ENCODE measurements at regions not wholly inside any gene's neighbourhood (a gene's known extent, or its start where the extent isn't known, plus 50 kb on each side); places are given as distances from the start of the nearest gene placed in this dataset.

DNA sequence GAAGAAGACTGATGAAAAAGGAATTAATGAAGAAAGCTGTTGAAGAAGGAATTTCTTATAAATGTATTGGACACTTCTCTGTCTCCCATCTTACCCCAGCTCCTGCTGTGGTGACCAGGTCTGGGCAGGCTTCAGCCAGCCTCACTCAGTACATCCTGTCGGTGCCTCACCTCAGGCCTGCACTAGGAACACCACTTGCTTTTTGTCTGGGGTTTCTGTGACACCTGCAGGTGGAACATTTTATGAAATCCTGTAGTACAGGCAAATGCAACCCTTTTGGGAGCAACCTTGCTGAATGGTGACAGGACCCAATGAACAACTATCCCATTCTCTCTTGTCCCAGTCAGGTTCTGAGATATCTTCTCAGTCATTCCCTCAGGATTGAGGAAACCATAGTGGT lies 129.7 kb downstream of the PRDM13 start:
- no peak for DNase-seq (ENCODE audit: low spot score)
- Histone ChIP-seq H3K27ac (no peak overlapping the region), H3K4me3 (no peak overlapping the region)
- TF ChIP-seq, protein P1, sequence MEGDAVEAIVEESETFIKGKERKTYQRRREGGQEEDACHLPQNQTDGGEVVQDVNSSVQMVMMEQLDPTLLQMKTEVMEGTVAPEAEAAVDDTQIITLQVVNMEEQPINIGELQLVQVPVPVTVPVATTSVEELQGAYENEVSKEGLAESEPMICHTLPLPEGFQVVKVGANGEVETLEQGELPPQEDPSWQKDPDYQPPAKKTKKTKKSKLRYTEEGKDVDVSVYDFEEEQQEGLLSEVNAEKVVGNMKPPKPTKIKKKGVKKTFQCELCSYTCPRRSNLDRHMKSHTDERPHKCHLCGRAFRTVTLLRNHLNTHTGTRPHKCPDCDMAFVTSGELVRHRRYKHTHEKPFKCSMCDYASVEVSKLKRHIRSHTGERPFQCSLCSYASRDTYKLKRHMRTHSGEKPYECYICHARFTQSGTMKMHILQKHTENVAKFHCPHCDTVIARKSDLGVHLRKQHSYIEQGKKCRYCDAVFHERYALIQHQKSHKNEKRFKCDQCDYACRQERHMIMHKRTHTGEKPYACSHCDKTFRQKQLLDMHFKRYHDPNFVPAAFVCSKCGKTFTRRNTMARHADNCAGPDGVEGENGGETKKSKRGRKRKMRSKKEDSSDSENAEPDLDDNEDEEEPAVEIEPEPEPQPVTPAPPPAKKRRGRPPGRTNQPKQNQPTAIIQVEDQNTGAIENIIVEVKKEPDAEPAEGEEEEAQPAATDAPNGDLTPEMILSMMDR (IDR thresholded peaks at IDR 0.05): no peak

DNA sequence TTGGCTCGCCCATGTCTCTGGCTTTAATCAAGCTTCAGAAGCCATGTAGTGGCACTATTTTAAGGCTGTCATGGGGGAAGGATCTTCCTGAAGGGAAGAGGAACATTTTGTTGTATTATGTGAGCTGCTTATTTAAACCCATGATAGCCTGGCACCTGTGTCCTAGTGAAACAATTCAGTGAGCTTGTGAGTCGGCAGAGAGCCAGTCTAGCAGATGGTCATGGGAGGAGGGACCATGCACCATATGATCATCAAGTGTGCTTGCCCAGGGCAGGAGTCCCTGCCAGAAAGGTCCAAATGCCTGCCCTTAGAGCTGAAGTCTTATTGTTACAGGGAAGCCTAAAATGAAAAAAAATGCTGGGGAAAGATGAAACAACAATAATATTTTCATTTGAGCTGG lies 132.9 kb downstream of the PRDM13 start:
- DNase-seq (ENCODE audit: low spot score): no peak
- TF ChIP-seq, protein P1 (IDR thresholded peaks at IDR 0.05): no peak
- H3K4me3 ChIP-seq: no peak overlapping the region
- H3K27ac ChIP-seq: no peak overlapping the region

DNA sequence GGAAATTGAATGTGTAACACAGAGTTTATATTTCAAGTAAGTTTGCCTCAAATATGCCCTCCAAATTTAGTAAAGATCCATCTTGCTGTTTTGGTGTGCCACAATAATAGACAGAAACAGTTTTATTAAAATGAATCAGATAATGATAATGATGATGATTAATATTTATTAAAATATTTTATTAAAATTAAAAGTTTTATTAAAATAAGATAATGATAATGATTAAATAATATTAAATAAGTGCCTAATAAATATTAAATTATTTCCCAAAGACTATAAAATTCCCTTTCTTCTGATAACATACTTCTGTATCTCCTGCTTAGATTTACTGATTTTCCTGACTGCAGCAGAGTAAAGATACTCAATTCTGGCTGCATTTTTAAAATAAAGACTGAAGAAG lies 134.5 kb downstream of the PRDM13 start:
- Histone ChIP-seq H3K4me3 (no peak overlapping the region), H3K27ac (no peak overlapping the region)
- TF ChIP-seq, protein P1 (IDR thresholded peaks at IDR 0.05): no peak
- DNase-seq (ENCODE audit: low spot score): no peak

DNA sequence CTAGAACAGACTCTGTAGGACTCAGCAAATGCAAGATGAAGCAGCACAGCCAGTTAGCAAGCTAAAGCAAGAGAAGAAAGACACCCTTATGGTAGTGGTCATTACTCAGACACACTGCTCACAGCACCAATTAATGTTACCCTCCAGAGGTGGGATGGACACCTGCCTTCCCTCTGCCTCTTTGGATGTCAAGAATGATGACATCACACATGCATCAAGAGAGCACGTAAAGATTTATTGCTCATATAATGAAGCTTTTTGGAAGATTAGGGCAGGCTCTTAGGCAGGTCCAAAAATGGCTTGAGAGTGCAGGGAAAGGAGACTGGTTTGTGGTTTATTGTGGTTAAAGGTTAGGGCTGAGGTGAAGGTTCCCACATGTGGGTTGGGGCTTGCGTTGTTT lies 137.0 kb downstream of the PRDM13 start:
- Histone ChIP-seq H3K4me3 (no peak overlapping the region), H3K27ac (no peak overlapping the region)
- no peak for DNase-seq (ENCODE audit: low spot score)
- TF ChIP-seq, protein P1 (IDR thresholded peaks at IDR 0.05): no peak

DNA sequence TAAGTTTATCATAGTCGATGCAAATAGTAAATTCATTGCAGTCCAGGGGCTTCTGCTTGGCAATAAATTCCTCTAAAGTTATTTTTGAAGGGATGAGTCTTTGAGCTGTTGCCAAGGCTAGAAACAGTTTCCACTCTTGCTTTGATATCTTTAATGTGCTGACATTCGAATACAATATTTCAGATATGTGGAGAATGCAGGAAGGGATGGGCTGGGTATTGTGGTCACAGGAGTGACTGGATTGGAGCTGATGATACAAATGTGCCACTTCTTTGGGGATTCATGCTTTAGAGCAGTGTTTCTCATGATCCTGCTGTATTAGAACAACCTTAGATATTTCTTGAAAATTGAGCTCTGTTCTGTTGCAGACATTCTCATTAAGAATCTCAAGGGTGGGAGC lies 139.0 kb downstream of the PRDM13 start:
- H3K27ac ChIP-seq: no peak overlapping the region
- H3K4me3 ChIP-seq: no peak overlapping the region
- TF ChIP-seq, protein P1 (IDR thresholded peaks at IDR 0.05): no peak
- DNase-seq (ENCODE audit: low spot score): no peak

DNA sequence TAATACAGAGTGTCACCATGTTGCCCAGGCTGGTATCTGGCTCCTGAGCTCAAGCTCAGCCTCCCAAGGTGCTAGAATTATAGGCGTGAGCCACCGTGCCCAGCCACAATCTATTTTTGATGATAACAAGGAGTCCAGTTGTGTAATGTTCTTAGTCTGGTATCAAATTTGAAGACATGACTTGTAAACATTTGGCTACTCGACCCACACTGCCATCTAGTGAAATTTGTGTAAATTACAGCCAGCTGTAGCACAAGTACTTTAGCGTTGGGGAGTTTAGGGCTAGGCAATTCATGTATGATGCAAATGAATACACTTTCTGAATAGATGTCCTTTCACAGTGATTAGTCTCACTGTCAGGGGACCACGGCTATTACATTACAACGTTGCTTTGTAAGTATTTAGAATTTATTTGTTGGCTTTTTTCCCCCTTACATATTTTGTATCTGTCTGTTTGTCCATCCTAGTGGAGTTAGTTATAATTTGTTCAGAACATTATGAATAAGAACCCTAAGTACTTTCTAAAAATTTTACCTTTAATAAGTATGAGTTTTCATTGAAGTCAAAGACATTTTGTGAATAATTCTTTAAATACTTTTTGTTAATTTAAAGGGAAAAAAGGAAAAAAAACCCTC lies 139.7 kb downstream of the PRDM13 start:
- DNase-seq (ENCODE audit: low spot score): no peak
- no peak overlapping the region for H3K27ac ChIP-seq
- no peak overlapping the region for H3K4me3 ChIP-seq
- TF ChIP-seq, protein P1 (IDR thresholded peaks at IDR 0.05): peak; percentile 73

DNA sequence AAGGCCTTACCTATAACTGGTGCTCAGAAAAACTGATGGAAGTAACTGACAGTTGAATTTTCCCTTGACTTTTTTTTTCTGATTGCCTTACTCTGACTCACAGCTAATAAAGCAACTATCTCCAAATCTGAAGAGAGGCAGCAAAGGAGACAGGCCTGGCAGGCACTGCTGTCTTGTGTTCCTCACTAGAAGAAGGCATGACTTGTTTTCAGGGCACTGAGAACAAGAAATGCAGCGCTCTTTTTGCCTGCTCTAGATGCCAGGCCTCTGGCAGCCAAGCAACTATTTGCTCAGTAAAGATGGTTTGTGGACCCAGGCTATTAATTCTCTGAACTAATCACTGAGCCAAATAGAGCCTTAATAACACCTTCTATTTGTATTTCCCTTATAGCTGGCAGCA lies 155.1 kb downstream of the PRDM13 start:
- no peak for DNase-seq (ENCODE audit: low spot score)
- TF ChIP-seq, protein P1 (IDR thresholded peaks at IDR 0.05): no peak
- no peak overlapping the region for H3K27ac ChIP-seq
- H3K4me3 ChIP-seq: no peak overlapping the region

Measured in coronary artery (tissue), 2 donors.